NB4 (cell line): ENCODE measurements at regions not wholly inside any gene's neighbourhood (a gene's known extent, or its start where the extent isn't known, plus 50 kb on each side); places are given as distances from the start of the nearest gene placed in this dataset.
"Not testable (repeated sequence)": the region's sequence is repeated elsewhere in the genome, so short reads cannot be mapped to it uniquely, and the experiment has no call there.

Experiments used
- CTCF ChIP-seq: IDR thresholded peaks from one replicate; pipeline ENCODE4 v1.5.1; 2012; ENCODE audit warnings: low read depth, low read length
- MAX ChIP-seq: IDR thresholded peaks from 2 replicates; pipeline ENCODE4 v1.6.1; 2011; ENCODE audit warnings: low read depth, low read length
- MYC ChIP-seq: IDR thresholded peaks from 2 replicates; pipeline ENCODE4 v1.6.1; 2011; ENCODE audit warnings: low read depth, low read length
- POLR2A ChIP-seq: IDR thresholded peaks from 2 replicates; pipeline ENCODE4 v1.6.1; 2011; ENCODE audit warnings: mild to moderate bottlenecking; ENCODE audit not compliant: insufficient read length; ENCODE audit errors: extremely low read depth

GRCh38 chr19:33870298-33870932 lies 73.7 kb downstream of the KCTD15 start:
- not testable (repeated sequence) for TF ChIP-seq POLR2A, CTCF, MYC, MAX
